ENCODE measurements at regions not wholly inside any gene's neighbourhood (a gene's known extent, or its start where the extent isn't known, plus 50 kb on each side); places are given as distances from the start of the nearest gene placed in this dataset.

DNA sequence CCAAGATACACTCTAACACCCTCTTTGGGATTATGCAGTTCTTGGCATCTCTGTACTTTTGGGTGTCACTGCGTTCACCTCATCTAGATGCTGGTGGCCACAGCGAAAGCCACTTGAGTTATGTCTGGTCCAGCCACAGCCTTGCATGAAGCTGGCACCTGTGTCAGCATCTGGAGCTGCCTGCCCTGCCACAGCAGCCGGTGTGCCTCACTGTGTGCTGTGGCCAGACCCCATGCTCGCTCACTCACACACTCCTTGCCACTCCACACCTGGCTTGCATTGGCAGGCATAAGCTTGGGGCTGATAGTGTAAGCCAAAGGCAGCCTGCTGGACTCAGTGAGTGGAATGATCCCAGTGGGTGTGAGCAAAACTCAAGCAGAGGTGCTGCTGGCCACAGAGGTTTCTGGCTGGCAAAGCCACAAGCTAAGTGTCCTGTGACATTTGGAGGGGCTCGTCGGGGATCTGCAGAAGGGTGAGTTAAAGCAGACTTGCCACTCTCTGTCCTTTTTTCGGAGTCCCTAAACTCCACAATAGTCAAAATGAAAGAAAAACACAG, 442.7 kb upstream of the CDH8 start:
- no peak overlapping the region for H3K9ac ChIP-seq (ENCODE audit: low read length)
- TF ChIP-seq, protein P1, sequence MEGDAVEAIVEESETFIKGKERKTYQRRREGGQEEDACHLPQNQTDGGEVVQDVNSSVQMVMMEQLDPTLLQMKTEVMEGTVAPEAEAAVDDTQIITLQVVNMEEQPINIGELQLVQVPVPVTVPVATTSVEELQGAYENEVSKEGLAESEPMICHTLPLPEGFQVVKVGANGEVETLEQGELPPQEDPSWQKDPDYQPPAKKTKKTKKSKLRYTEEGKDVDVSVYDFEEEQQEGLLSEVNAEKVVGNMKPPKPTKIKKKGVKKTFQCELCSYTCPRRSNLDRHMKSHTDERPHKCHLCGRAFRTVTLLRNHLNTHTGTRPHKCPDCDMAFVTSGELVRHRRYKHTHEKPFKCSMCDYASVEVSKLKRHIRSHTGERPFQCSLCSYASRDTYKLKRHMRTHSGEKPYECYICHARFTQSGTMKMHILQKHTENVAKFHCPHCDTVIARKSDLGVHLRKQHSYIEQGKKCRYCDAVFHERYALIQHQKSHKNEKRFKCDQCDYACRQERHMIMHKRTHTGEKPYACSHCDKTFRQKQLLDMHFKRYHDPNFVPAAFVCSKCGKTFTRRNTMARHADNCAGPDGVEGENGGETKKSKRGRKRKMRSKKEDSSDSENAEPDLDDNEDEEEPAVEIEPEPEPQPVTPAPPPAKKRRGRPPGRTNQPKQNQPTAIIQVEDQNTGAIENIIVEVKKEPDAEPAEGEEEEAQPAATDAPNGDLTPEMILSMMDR (IDR thresholded peaks at IDR 0.05; ENCODE audit: low read length) = no peak
- TF ChIP-seq EZH2 (optimal IDR thresholded peaks at IDR 0.05; ENCODE audit: low read depth, low read length) (no peak), EZH2phosphoT487 (IDR thresholded peaks at IDR 0.05; ENCODE audit: low read length) (no peak)
- H3F3A ChIP-seq (ENCODE audit: insufficient read depth, low read length) = no peaks in the 10 kb centered on the region
- DNase-seq = no peak
- no peaks in the 10 kb centered on the region for H3K9me3 ChIP-seq (replicated peaks; ENCODE audit: insufficient read depth, low read length)
- no peaks in the 10 kb centered on the region for H3K4me1 ChIP-seq (ENCODE audit: low read length)
- no peaks in the 10 kb centered on the region for H3K36me3 ChIP-seq (replicated peaks; ENCODE audit: insufficient read depth, low read length)
- no peaks in the 10 kb centered on the region for H4K20me1 ChIP-seq (ENCODE audit: insufficient read depth, low read length)
- no peak overlapping the region for H3K27ac ChIP-seq (ENCODE audit: low read length)
- H2AFZ ChIP-seq (ENCODE audit: low read length) = no peak overlapping the region
- no peaks in the 10 kb centered on the region for H3K27me3 ChIP-seq (replicated peaks; ENCODE audit: insufficient read depth, low read length)
- H3K79me2 ChIP-seq (ENCODE audit: low read length) = no peaks in the 10 kb centered on the region
- no peak overlapping the region for H3K4me3 ChIP-seq (ENCODE audit: low read length)
- no peaks in the 10 kb centered on the region for H3K9me2 ChIP-seq (replicated peaks; ENCODE audit: insufficient read depth, low read length)
- H3K4me2 ChIP-seq (ENCODE audit: low read depth, low read length) = no peak overlapping the region

- Histone ChIP-seq H3K4me1 (ENCODE audit: low read length) (no peaks in the 10 kb centered on the region), H4K20me1 (ENCODE audit: insufficient read depth, low read length) (no peaks in the 10 kb centered on the region), H3K4me2 (ENCODE audit: low read depth, low read length) (no peak overlapping the region), H2AFZ (ENCODE audit: low read length) (no peak overlapping the region), H3K27me3 (replicated peaks; ENCODE audit: insufficient read depth, low read length) (no peaks in the 10 kb centered on the region), H3K9me2 (replicated peaks; ENCODE audit: insufficient read depth, low read length) (no peaks in the 10 kb centered on the region), H3K27ac (ENCODE audit: low read length) (no peak overlapping the region), H3K9ac (ENCODE audit: low read length) (no peak overlapping the region), H3F3A (ENCODE audit: insufficient read depth, low read length) (no peaks in the 10 kb centered on the region), H3K4me3 (ENCODE audit: low read length) (no peak overlapping the region), H3K36me3 (replicated peaks; ENCODE audit: insufficient read depth, low read length) (no peaks in the 10 kb centered on the region), H3K9me3 (replicated peaks; ENCODE audit: insufficient read depth, low read length) (no peaks in the 10 kb centered on the region), H3K79me2 (ENCODE audit: low read length) (no peaks in the 10 kb centered on the region)
- TF ChIP-seq EZH2 (optimal IDR thresholded peaks at IDR 0.05; ENCODE audit: low read depth, low read length) (no peak), EZH2phosphoT487 (IDR thresholded peaks at IDR 0.05; ENCODE audit: low read length) (no peak)
- TF ChIP-seq, protein P1 (IDR thresholded peaks at IDR 0.05; ENCODE audit: low read length) = no peak
- no peak for DNase-seq
Measured at GRCh38 chr16:62477796-62478195, 441.6 kb upstream of the CDH8 start.

- H3F3A ChIP-seq (ENCODE audit: insufficient read depth, low read length) = no peaks in the 10 kb centered on the region
- no peaks in the 10 kb centered on the region for H3K36me3 ChIP-seq (replicated peaks; ENCODE audit: insufficient read depth, low read length)
- H3K27ac ChIP-seq (ENCODE audit: low read length) = no peak overlapping the region
- no peaks in the 10 kb centered on the region for H3K4me1 ChIP-seq (ENCODE audit: low read length)
- no peak overlapping the region for H3K4me3 ChIP-seq (ENCODE audit: low read length)
- no peak overlapping the region for H2AFZ ChIP-seq (ENCODE audit: low read length)
- H3K79me2 ChIP-seq (ENCODE audit: low read length) = no peaks in the 10 kb centered on the region
- TF ChIP-seq EZH2phosphoT487 (IDR thresholded peaks at IDR 0.05; ENCODE audit: low read length) = no peak
- TF ChIP-seq, protein P1 (IDR thresholded peaks at IDR 0.05; ENCODE audit: low read length) = no peak
- no peak for TF ChIP-seq EZH2 (optimal IDR thresholded peaks at IDR 0.05; ENCODE audit: low read depth, low read length)
- no peaks in the 10 kb centered on the region for H3K9me2 ChIP-seq (replicated peaks; ENCODE audit: insufficient read depth, low read length)
- no peaks in the 10 kb centered on the region for H3K9me3 ChIP-seq (replicated peaks; ENCODE audit: insufficient read depth, low read length)
- no peaks in the 10 kb centered on the region for H4K20me1 ChIP-seq (ENCODE audit: insufficient read depth, low read length)
- H3K27me3 ChIP-seq (replicated peaks; ENCODE audit: insufficient read depth, low read length) = no peaks in the 10 kb centered on the region
- no peak for DNase-seq
- no peak overlapping the region for H3K9ac ChIP-seq (ENCODE audit: low read length)
- no peak overlapping the region for H3K4me2 ChIP-seq (ENCODE audit: low read depth, low read length)
Measured at GRCh38 chr16:62475573-62475972, 439.3 kb upstream of the CDH8 start.
